Psoas muscle (tissue), 7 donors: ENCODE measurements at regions not wholly inside any gene's neighbourhood (a gene's known extent, or its start where the extent isn't known, plus 50 kb on each side); places are given as distances from the start of the nearest gene placed in this dataset.

Experiments
- ATAC-seq, 4 donors: fragments of 200-7000 bp; cut with Tn5 transposase; one replicate each; pipeline ENCODE4 v1.9.1; 2020; ENCODE audit warnings: moderate library complexity in 3 of 4, mild to moderate bottlenecking in 2 of 4
- DNase-seq, 2 donors: peaks; one replicate each; pipeline ENCODE4 v3.0.0-alpha.2; 2020
- H3K27ac ChIP-seq: fragments of 200-600 bp; one replicate; pipeline ENCODE4 v1.8.0; 2022
- H3K27me3 ChIP-seq, 3 donors: fragments of 200-600 bp in 1 of 3; one replicate each; pipeline versions ENCODE4 v1.6.1 to v1.8.0; 2013 to 2022; ENCODE audit warnings: low read length in 2 of 3, mild to moderate bottlenecking in 2 of 3, moderate library complexity in 1 of 3; ENCODE audit not compliant: insufficient read depth in 3 of 3
- H3K36me3 ChIP-seq, 2 donors: fragments of 200-600 bp in 1 of 2; one replicate each; pipeline versions ENCODE4 v1.6.1 to v1.8.0; 2013 to 2022; ENCODE audit warnings: low read depth in 1 of 2, mild to moderate bottlenecking in 1 of 2, moderate library complexity in 1 of 2; ENCODE audit not compliant: insufficient read depth in 1 of 2
- H3K4me1 ChIP-seq: fragments of 200-600 bp; one replicate; pipeline ENCODE4 v1.8.0; 2022
- H3K4me3 ChIP-seq: fragments of 200-600 bp; one replicate; pipeline ENCODE4 v1.8.0; 2022; ENCODE audit warnings: mild to moderate bottlenecking
- H3K9me3 ChIP-seq: fragments of 200-600 bp; one replicate; pipeline ENCODE4 v1.8.0; 2022
- WGBS, 3 donors: extraction: QIAGEN DNeasy Blood & Tissue Kit; methylation state at CpG; one replicate each; pipeline versions ENCODE4 v1.1.6 to v1.1.7; 2013; 5-methylcytosine and 5-hydroxymethylcytosine counted together
- intact Hi-C, 2 donors: fragments of 100-400 bp; cut with DNase I; formaldehyde crosslinking; loops; one replicate each; pipeline versions ENCODE4 v1.11.0 to v1.14.2; 2022
- TF ChIP-seq, protein P1 (sequence below): fragments of 200-600 bp; IDR thresholded peaks from one replicate; pipeline ENCODE4 v1.8.0; 2022; ENCODE audit warnings: antibody characterized with exemption
- donor health status: healthy with polysubstance abuse.
- donor health status: DM: no; HTN: no; CAD: no; lungs with moderate emphysema.
- donor health status: Bipolar disorder and iron deficiency.
- donor health status: healthy.
- donor health status: DM: yes; HTN: yes; CAD: no.
- donor health status: DM: no; HTN: no; CAD: no.
- donor health status: DM: yes; HTN: yes; CAD: no.

DNA sequence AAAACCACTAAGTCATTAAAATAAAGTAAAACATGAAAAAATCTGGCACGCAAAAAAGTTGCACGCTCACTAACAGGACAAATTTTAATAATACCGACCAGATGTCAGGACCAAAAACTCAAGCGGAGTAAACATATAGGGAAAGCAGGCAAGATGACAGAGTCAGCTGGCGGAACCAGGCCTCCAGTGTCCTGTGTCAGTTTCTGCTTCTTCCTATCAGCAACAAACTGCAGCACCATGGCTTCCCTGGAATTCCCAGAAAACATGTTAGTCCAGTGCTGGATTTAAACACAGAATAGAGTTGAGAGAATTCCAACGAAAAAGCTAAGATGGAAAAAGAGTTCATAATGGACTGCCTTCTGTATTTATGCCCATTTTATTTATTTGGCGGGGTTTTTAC lies 169.1 kb upstream of the ARHGEF26 start:
- Histone ChIP-seq H3K4me1 (no peaks in the 10 kb centered on the region), H3K36me3 (no peaks in the 10 kb centered on the region), H3K27ac (no peak overlapping the region), H3K27me3 (no peaks in the 10 kb centered on the region), H3K4me3 (no peak overlapping the region), H3K9me3 (no peaks in the 10 kb centered on the region)
- intact Hi-C loops, result no loop called here
- no peak for DNase-seq
- WGBS, 3 donors, result 70 to 76% (median 74%) methylated on average over 7 of the region's 7 CpGs
- TF ChIP-seq, protein P1, sequence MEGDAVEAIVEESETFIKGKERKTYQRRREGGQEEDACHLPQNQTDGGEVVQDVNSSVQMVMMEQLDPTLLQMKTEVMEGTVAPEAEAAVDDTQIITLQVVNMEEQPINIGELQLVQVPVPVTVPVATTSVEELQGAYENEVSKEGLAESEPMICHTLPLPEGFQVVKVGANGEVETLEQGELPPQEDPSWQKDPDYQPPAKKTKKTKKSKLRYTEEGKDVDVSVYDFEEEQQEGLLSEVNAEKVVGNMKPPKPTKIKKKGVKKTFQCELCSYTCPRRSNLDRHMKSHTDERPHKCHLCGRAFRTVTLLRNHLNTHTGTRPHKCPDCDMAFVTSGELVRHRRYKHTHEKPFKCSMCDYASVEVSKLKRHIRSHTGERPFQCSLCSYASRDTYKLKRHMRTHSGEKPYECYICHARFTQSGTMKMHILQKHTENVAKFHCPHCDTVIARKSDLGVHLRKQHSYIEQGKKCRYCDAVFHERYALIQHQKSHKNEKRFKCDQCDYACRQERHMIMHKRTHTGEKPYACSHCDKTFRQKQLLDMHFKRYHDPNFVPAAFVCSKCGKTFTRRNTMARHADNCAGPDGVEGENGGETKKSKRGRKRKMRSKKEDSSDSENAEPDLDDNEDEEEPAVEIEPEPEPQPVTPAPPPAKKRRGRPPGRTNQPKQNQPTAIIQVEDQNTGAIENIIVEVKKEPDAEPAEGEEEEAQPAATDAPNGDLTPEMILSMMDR, result no peak
- ATAC-seq, result no peak

DNA sequence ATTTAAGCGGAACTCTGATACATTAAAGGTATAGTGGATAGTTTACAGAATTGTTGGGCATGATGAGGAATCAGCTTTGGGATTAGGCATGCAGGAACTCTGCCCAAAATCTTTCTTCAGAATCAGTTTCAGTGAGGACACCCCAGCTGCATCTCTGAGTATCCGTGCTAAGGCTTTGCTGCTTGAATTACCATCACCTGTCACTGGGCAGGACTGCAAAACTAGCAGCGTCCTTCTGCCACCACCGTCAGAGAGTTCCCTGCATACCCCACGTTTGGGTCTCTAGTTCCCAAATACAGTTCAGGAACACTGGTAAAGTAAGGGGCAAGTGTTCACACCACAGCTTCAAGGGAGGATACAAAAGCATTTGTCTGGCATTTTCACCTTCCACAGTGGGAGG lies 164.6 kb upstream of the ARHGEF26 start:
- Histone ChIP-seq H3K27me3 (no peaks in the 10 kb centered on the region), H3K36me3 (no peaks in the 10 kb centered on the region), H3K9me3 (no peaks in the 10 kb centered on the region), H3K27ac (no peak overlapping the region), H3K4me1 (no peaks in the 10 kb centered on the region), H3K4me3 (no peak overlapping the region)
- intact Hi-C loops, result no loop called here
- TF ChIP-seq, protein P1, result no peak
- DNase-seq (no peak), ATAC-seq (no peak)
- WGBS, 3 donors, result 36 to 40% (median 38%) methylated on average over 5 of the region's 5 CpGs

DNA sequence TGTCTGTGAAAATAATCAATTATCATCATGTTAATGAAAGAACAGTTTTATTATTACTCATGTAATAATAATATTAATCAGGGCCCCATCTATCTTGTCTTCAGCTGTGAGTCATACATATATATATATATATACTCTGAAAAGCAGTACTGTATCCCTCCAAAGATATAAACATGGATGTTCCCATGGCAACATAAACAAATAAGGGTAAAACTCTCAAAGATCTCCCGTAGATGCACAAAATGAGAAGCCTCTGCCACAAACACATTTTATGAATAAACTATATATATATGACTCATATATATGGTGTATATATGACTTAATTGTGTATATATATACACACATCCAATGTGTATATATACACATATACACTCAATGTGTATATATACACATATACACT lies 163.8 kb upstream of the ARHGEF26 start:
- H3K27me3 ChIP-seq, result no peaks in the 10 kb centered on the region
- H3K9me3 ChIP-seq, result no peaks in the 10 kb centered on the region
- intact Hi-C loops, result no loop called here
- TF ChIP-seq, protein P1, result no peak
- no peaks in the 10 kb centered on the region for H3K36me3 ChIP-seq
- WGBS, 3 donors, result 56 to 57% (median 57%) methylated on average over 1 of the region's 1 CpG
- H3K27ac ChIP-seq, result no peak overlapping the region
- no peaks in the 10 kb centered on the region for H3K4me1 ChIP-seq
- ATAC-seq (no peak), DNase-seq (no peak)
- no peak overlapping the region for H3K4me3 ChIP-seq

DNA sequence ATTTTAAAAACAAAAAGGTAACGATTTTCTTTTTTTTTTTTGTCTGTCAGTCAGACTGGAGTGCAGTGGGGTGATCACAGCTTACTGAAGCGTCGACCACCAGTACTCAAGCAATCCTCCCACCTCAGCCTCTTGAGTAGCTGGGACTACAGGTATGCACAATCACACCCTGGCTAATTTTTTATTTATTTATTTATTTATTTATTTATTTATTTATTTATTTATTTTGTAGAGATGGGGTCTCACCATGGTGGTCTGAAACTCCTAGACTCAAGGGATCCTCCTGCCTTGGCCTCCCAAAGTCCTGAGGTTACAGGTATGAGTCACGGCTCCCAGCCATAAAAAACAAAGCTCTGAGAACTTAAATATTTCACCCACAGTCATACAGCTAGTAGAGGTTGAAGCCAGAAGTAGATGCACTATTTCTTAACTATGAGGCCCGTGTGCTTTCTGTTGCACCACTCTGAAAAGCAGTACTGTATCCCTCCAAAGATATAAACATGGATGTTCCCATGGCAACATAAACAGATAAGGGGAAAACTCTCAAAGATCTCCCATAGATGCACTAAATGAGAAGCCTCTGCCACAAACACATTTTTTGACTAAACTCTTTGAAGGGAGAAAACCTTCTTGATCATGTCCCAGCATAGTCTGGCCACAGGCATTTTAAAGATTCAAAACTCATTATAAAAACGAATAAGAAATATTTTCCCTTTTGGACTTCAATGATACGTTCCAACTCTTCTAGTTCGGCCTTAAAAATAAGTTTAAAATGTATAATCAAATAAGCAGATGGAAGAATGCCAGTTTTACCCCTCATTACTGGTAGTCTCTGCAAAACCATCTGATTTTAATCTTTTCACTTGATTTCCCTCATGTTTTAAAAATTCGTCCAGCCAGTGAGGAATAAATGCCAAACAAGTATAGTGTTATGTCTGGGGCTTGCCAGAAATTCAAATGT lies 162.3 kb upstream of the ARHGEF26 start:
- Histone ChIP-seq H3K9me3 (no peaks in the 10 kb centered on the region), H3K36me3 (no peaks in the 10 kb centered on the region), H3K4me3 (no peak overlapping the region), H3K27ac (no peak overlapping the region), H3K27me3 (no peaks in the 10 kb centered on the region), H3K4me1 (no peaks in the 10 kb centered on the region)
- TF ChIP-seq, protein P1, result no peak
- intact Hi-C loops, result no loop called here
- ATAC-seq (no peak), DNase-seq (no peak)
- 53 to 64% (median 57%) methylated on average over 9 of the region's 9 CpGs for WGBS, 3 donors
